ENCODE measurements at regions not wholly inside any gene's neighbourhood (a gene's known extent, or its start where the extent isn't known, plus 50 kb on each side); places are given as distances from the start of the nearest gene placed in this dataset.
"Not testable (repeated sequence)": the region's sequence is repeated elsewhere in the genome, so short reads cannot be mapped to it uniquely, and the experiment has no call there.

- no peak for DNase-seq
Observed at GRCh38 chr3:87101861-87102625, 111.1 kb upstream of the VGLL3 start.

- DNase-seq, result not testable (repeated sequence)
Observed at GRCh38 chr3:87097733-87098132, 106.8 kb upstream of the VGLL3 start.

GRCh38 chr3:87090631-87091030 lies 99.7 kb upstream of the VGLL3 start:
- DNase-seq, result no peak

- peak in 1 of 2 donors; percentile 18 for DNase-seq
Observed at GRCh38 chr3:87088993-87089841, 98.3 kb upstream of the VGLL3 start.

GRCh38 chr3:87088430-87088992 lies 97.6 kb upstream of the VGLL3 start:
- DNase-seq, result no peak

- no peak for DNase-seq
Observed at GRCh38 chr3:87084868-87085267, 93.9 kb upstream of the VGLL3 start.

- no peak for DNase-seq
Observed at GRCh38 chr3:87082796-87083440, 92.0 kb upstream of the VGLL3 start.

GRCh38 chr3:87077355-87077754 lies 86.4 kb upstream of the VGLL3 start:
- DNase-seq, result no peak

GRCh38 chr3:87076946-87077345 lies 86.0 kb upstream of the VGLL3 start:
- no peak for DNase-seq

GRCh38 chr3:87073496-87074145 lies 82.7 kb upstream of the VGLL3 start:
- no peak for DNase-seq

GRCh38 chr3:87072446-87072845 lies 81.5 kb upstream of the VGLL3 start:
- no peak for DNase-seq

GRCh38 chr3:87069971-87070370 lies 79.0 kb upstream of the VGLL3 start:
- no peak for DNase-seq

GRCh38 chr3:87069021-87069420 lies 78.1 kb upstream of the VGLL3 start:
- no peak for DNase-seq

- DNase-seq, result no peak
Observed at GRCh38 chr3:87062685-87063084, 71.7 kb upstream of the VGLL3 start.

- DNase-seq, result no peak
Observed at GRCh38 chr3:87057474-87057873, 66.5 kb upstream of the VGLL3 start.

- DNase-seq, result no peak
Observed at GRCh38 chr3:87053553-87053952, 62.6 kb upstream of the VGLL3 start.

GRCh38 chr3:87052499-87053260 lies 61.7 kb upstream of the VGLL3 start:
- no peak for DNase-seq

- DNase-seq, result no peak
Observed at GRCh38 chr3:87047852-87048251, 56.9 kb upstream of the VGLL3 start.

- DNase-seq, result no peak
Observed at GRCh38 chr3:87046241-87046640, 55.3 kb upstream of the VGLL3 start.

GRCh38 chr3:87045473-87045872 lies 54.5 kb upstream of the VGLL3 start:
- no peak for DNase-seq

GRCh38 chr3:87044846-87045245 lies 53.9 kb upstream of the VGLL3 start:
- no peak for DNase-seq

- DNase-seq, result no peak
Observed at GRCh38 chr3:87044409-87044808, 53.5 kb upstream of the VGLL3 start.

Measured in CD4-positive, alpha-beta T cell treated with Interleukin-1 beta for 1 hour (primary cell).